ENCODE measurements at regions not wholly inside any gene's neighbourhood (a gene's known extent, or its start where the extent isn't known, plus 50 kb on each side); places are given as distances from the start of the nearest gene placed in this dataset.

DNA sequence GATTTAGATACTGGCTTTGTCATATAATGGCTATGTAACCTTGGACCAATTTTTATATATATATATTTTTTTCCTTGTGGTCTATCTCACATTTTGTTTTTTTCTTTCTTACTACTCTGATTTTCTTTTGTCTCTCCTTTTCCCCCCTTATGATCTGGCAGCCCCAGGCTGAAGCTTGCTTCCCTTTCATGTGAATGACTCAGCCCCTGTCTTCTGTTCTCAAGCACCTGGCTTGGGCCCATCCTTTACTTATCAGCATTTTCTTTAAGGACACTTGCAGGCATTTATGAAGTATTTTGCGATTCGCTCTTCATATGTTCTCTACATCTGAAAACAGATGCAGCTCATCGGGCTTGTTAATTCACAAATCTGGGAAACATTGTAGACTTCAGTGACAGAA is 163.6 kb downstream of the SPRY2 start:
- Histone ChIP-seq H3K36me3 (ENCODE audit: insufficient read depth, low read length) (no peaks in the 10 kb centered on the region), H3K9me3 (ENCODE audit: low read length) (peaks cover 4% of the 10 kb centered on the region), H3K79me2 (ENCODE audit: low read length) (no peaks in the 10 kb centered on the region), H2AFZ (ENCODE audit: low read length) (no peak overlapping the region), H3K27me3 (ENCODE audit: low read length) (no peaks in the 10 kb centered on the region), H3K9ac (ENCODE audit: low read length) (no peak overlapping the region), H3K4me1 (ENCODE audit: low read length) (no peaks in the 10 kb centered on the region), H4K20me1 (ENCODE audit: insufficient read depth, low read depth, low read length) (no peaks in the 10 kb centered on the region), H3K4me2 (ENCODE audit: low read depth, low read length, poor library complexity, severe bottlenecking) (no peak overlapping the region), H3K9me2 (replicated peaks; ENCODE audit: insufficient read depth, low read length) (no peaks in the 10 kb centered on the region), H3K27ac (ENCODE audit: low read length) (no peak overlapping the region), H3K4me3 (ENCODE audit: low read length) (no peak overlapping the region)
- DNase-seq: no peak

DNA sequence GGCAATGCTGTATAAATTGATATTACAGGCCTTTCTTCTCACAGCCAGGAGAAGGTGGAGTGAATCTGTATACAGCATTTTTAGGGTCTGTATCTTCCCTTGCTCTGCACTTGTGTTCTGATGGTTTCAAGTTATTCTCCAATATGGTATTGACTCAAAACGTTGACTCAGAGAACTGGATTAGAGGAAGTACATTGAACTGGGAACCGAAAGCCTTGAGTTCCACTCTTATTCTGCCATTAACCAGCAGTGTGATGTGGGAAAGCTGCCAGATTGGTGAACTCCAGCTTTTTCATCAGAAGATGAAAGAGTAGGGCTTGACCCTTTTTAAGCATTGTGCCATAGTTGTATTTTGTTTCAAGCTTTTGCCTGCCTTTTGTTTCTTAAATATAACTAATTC is 167.7 kb downstream of the SPRY2 start:
- no peak overlapping the region for H3K4me3 ChIP-seq (ENCODE audit: low read length)
- H3K79me2 ChIP-seq (ENCODE audit: low read length): no peaks in the 10 kb centered on the region
- H3K4me2 ChIP-seq (ENCODE audit: low read depth, low read length, poor library complexity, severe bottlenecking): no peak overlapping the region
- no peaks in the 10 kb centered on the region for H3K36me3 ChIP-seq (ENCODE audit: insufficient read depth, low read length)
- no peak for DNase-seq
- H3K27me3 ChIP-seq (ENCODE audit: low read length): no peaks in the 10 kb centered on the region
- H3K4me1 ChIP-seq (ENCODE audit: low read length): no peaks in the 10 kb centered on the region
- H3K9me2 ChIP-seq (replicated peaks; ENCODE audit: insufficient read depth, low read length): no peaks in the 10 kb centered on the region
- H4K20me1 ChIP-seq (ENCODE audit: insufficient read depth, low read depth, low read length): no peaks in the 10 kb centered on the region
- H3K27ac ChIP-seq (ENCODE audit: low read length): no peak overlapping the region
- no peak overlapping the region for H3K9ac ChIP-seq (ENCODE audit: low read length)
- no peak overlapping the region for H2AFZ ChIP-seq (ENCODE audit: low read length)
- H3K9me3 ChIP-seq (ENCODE audit: low read length): peaks cover 5% of the 10 kb centered on the region

DNA sequence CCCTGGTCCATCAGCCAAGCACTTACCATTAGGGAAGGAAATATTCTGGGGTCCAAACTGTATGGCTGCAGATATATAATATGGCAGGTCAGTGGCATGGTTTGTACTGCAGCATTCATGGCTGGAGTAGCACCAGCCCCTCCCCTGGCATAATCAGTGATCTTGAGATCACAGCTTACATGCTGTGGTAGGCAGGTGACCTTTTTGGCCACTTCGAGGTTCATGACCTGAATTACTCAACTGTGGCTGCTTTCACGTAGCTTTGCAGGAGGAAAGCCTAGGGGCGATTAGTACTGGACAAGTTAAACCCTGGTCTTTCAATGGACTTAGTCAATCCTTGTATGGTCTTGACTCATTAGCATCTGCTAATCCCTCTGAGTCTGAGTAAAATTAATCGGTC is 169.8 kb downstream of the SPRY2 start:
- H3K27me3 ChIP-seq (ENCODE audit: low read length): no peaks in the 10 kb centered on the region
- peaks cover 5% of the 10 kb centered on the region for H3K9me3 ChIP-seq (ENCODE audit: low read length)
- H3K27ac ChIP-seq (ENCODE audit: low read length): no peak overlapping the region
- no peaks in the 10 kb centered on the region for H3K79me2 ChIP-seq (ENCODE audit: low read length)
- H3K9ac ChIP-seq (ENCODE audit: low read length): no peak overlapping the region
- H2AFZ ChIP-seq (ENCODE audit: low read length): no peak overlapping the region
- no peak overlapping the region for H3K4me2 ChIP-seq (ENCODE audit: low read depth, low read length, poor library complexity, severe bottlenecking)
- no peaks in the 10 kb centered on the region for H3K4me1 ChIP-seq (ENCODE audit: low read length)
- H3K9me2 ChIP-seq (replicated peaks; ENCODE audit: insufficient read depth, low read length): no peaks in the 10 kb centered on the region
- DNase-seq: no peak
- H3K4me3 ChIP-seq (ENCODE audit: low read length): no peak overlapping the region
- H3K36me3 ChIP-seq (ENCODE audit: insufficient read depth, low read length): no peaks in the 10 kb centered on the region
- no peaks in the 10 kb centered on the region for H4K20me1 ChIP-seq (ENCODE audit: insufficient read depth, low read depth, low read length)

DNA sequence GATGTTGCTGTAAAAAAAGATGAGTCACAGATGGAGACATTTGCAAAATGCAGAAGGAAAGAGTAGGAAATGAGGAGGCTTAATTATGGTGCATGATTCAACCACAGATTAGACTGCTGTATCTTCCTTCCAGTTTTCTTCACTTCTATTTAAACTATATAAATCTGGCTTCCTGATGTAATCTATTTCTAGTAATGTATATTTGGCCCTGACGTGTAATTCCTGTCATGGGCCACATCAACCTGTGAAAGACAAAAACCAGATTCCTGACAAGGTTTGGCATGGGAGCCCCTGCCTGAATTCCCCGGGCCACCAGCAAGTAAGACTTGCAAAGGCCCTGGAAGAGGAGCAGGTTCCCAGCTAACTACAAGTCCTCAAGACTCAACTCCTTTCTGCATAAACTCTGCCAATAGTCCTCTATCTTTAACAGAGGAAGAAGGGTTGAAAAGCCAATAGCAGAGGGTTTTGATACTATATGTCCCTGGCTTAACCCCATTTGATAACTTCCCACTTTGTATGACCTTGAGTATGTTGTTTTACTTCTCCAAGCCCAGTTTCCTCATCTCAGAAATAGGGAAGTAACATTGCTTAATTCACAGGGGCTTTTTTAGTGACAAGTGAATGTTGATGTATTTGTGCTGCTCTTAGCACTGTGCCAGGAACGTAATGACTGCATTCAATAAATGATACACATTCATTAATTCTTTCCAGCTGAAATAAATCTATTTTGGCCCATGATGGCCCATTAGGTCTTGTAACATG is 172.7 kb downstream of the SPRY2 start:
- Histone ChIP-seq H3K9ac (ENCODE audit: low read length) (no peak overlapping the region), H3K4me2 (ENCODE audit: low read depth, low read length, poor library complexity, severe bottlenecking) (no peak overlapping the region), H2AFZ (ENCODE audit: low read length) (no peak overlapping the region), H3K27ac (ENCODE audit: low read length) (no peak overlapping the region), H3K4me1 (ENCODE audit: low read length) (no peaks in the 10 kb centered on the region), H4K20me1 (ENCODE audit: insufficient read depth, low read depth, low read length) (no peaks in the 10 kb centered on the region), H3K9me2 (replicated peaks; ENCODE audit: insufficient read depth, low read length) (no peaks in the 10 kb centered on the region), H3K27me3 (ENCODE audit: low read length) (no peaks in the 10 kb centered on the region), H3K79me2 (ENCODE audit: low read length) (no peaks in the 10 kb centered on the region), H3K9me3 (ENCODE audit: low read length) (peaks cover 5% of the 10 kb centered on the region), H3K4me3 (ENCODE audit: low read length) (no peak overlapping the region), H3K36me3 (ENCODE audit: insufficient read depth, low read length) (no peaks in the 10 kb centered on the region)
- no peak for DNase-seq

DNA sequence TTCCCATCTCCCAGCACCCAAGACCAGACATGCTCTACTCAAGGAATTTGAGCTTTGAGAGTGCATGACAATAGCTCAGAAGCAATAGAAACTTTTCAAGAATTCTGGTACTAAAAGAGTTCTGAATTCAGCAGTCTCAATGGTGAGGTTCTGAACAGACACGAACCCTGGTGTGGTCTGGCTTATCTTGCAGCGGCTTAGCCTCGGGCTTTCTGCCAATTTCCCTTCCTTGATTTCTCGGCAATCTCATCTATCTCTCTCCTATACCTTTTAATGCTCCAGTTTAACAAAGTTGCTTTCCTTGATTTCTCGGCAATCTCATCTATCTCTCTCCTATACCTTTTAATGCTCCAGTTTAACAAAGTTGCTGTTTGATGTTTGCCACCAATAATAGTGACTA is 174.6 kb downstream of the SPRY2 start:
- no peaks in the 10 kb centered on the region for H3K36me3 ChIP-seq (ENCODE audit: insufficient read depth, low read length)
- DNase-seq: no peak
- no peaks in the 10 kb centered on the region for H3K4me1 ChIP-seq (ENCODE audit: low read length)
- no peaks in the 10 kb centered on the region for H3K79me2 ChIP-seq (ENCODE audit: low read length)
- no peak overlapping the region for H3K9ac ChIP-seq (ENCODE audit: low read length)
- H4K20me1 ChIP-seq (ENCODE audit: insufficient read depth, low read depth, low read length): no peaks in the 10 kb centered on the region
- peaks cover 5% of the 10 kb centered on the region for H3K9me3 ChIP-seq (ENCODE audit: low read length)
- H3K9me2 ChIP-seq (replicated peaks; ENCODE audit: insufficient read depth, low read length): no peaks in the 10 kb centered on the region
- H3K27ac ChIP-seq (ENCODE audit: low read length): no peak overlapping the region
- H3K27me3 ChIP-seq (ENCODE audit: low read length): no peaks in the 10 kb centered on the region
- H3K4me2 ChIP-seq (ENCODE audit: low read depth, low read length, poor library complexity, severe bottlenecking): no peak overlapping the region
- H2AFZ ChIP-seq (ENCODE audit: low read length): no peak overlapping the region
- no peak overlapping the region for H3K4me3 ChIP-seq (ENCODE audit: low read length)

DNA sequence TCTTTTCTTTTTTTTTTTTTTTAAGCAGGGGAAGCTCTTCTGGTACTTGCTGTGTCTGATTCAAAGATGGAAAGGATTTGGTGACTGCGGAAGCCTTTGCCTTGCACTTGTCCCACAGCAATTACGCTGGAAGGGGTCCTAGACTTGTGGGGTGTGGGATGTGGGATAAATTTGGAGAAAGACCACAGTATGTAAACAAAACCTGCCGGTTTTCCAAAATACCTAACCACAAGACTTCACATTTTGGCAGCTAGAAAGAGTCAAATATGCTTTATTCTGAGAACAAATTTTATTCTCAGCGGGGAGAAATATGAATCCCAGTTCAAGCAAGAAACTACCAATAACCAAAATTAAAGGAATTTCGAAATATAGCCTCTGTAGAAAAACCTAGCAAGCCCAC is 176.5 kb downstream of the SPRY2 start:
- H3K27me3 ChIP-seq (ENCODE audit: low read length): no peaks in the 10 kb centered on the region
- no peak overlapping the region for H2AFZ ChIP-seq (ENCODE audit: low read length)
- DNase-seq: no peak
- no peaks in the 10 kb centered on the region for H4K20me1 ChIP-seq (ENCODE audit: insufficient read depth, low read depth, low read length)
- H3K4me2 ChIP-seq (ENCODE audit: low read depth, low read length, poor library complexity, severe bottlenecking): no peak overlapping the region
- no peaks in the 10 kb centered on the region; the same call in 1 of the 2 replicates for H3K9me3 ChIP-seq (ENCODE audit: low read length)
- no peak overlapping the region for H3K4me3 ChIP-seq (ENCODE audit: low read length)
- no peaks in the 10 kb centered on the region for H3K9me2 ChIP-seq (replicated peaks; ENCODE audit: insufficient read depth, low read length)
- no peaks in the 10 kb centered on the region for H3K36me3 ChIP-seq (ENCODE audit: insufficient read depth, low read length)
- H3K27ac ChIP-seq (ENCODE audit: low read length): no peak overlapping the region
- H3K4me1 ChIP-seq (ENCODE audit: low read length): no peaks in the 10 kb centered on the region
- no peak overlapping the region for H3K9ac ChIP-seq (ENCODE audit: low read length)
- no peaks in the 10 kb centered on the region for H3K79me2 ChIP-seq (ENCODE audit: low read length)

DNA sequence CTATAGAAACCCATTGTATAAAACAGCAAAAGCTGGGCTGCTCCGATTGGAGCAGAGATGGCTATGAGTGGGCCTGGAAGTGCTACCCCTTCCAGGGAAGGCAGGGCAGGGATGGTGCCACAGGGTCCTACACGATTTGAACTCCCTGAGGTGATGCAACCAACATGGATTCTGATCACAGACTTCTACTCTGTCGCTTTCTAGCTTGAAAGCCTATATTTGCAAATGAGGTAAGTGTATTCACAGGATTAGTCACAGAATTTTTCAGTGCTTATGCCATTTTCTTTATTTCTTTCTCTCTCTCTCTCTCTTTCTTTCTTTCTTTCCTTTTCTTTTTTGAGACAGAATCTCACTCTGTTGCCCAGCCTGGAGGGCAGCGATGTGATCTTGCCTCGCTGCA is 179.0 kb downstream of the SPRY2 start:
- Histone ChIP-seq H3K9me3 (ENCODE audit: low read length) (no peaks in the 10 kb centered on the region), H2AFZ (ENCODE audit: low read length) (no peak overlapping the region), H3K9ac (ENCODE audit: low read length) (no peak overlapping the region), H3K4me3 (ENCODE audit: low read length) (no peak overlapping the region), H3K9me2 (replicated peaks; ENCODE audit: insufficient read depth, low read length) (no peaks in the 10 kb centered on the region), H3K79me2 (ENCODE audit: low read length) (no peaks in the 10 kb centered on the region), H3K4me1 (ENCODE audit: low read length) (no peaks in the 10 kb centered on the region), H3K36me3 (ENCODE audit: insufficient read depth, low read length) (no peaks in the 10 kb centered on the region), H3K4me2 (ENCODE audit: low read depth, low read length, poor library complexity, severe bottlenecking) (no peak overlapping the region), H3K27ac (ENCODE audit: low read length) (no peak overlapping the region), H4K20me1 (ENCODE audit: insufficient read depth, low read depth, low read length) (no peaks in the 10 kb centered on the region), H3K27me3 (ENCODE audit: low read length) (no peaks in the 10 kb centered on the region)
- DNase-seq: no peak

DNA sequence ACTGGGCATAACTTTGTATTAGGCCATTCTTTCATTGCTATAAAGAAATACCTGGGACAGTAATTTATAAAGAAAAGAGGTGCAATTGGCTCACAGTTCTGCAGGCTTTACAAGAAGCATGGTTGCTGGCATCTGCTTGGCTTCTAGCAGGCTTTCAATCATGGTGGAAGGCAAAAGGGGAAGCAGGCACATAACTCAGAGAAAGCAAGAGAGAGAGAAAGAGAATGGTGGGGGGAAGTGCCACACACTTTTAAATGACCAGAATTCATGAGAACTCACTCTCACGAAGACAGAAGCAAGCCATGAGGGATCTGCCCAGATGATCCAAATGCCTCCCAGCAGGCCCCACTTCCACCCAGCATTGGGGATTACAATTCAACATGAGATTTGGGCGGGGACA is 179.7 kb downstream of the SPRY2 start:
- Histone ChIP-seq H3K4me3 (ENCODE audit: low read length) (no peak overlapping the region), H4K20me1 (ENCODE audit: insufficient read depth, low read depth, low read length) (no peaks in the 10 kb centered on the region), H3K79me2 (ENCODE audit: low read length) (no peaks in the 10 kb centered on the region), H3K9me2 (replicated peaks; ENCODE audit: insufficient read depth, low read length) (no peaks in the 10 kb centered on the region), H3K27ac (ENCODE audit: low read length) (no peak overlapping the region), H3K27me3 (ENCODE audit: low read length) (no peaks in the 10 kb centered on the region), H3K4me2 (ENCODE audit: low read depth, low read length, poor library complexity, severe bottlenecking) (no peak overlapping the region), H3K36me3 (ENCODE audit: insufficient read depth, low read length) (no peaks in the 10 kb centered on the region), H3K4me1 (ENCODE audit: low read length) (no peaks in the 10 kb centered on the region), H3K9me3 (ENCODE audit: low read length) (no peaks in the 10 kb centered on the region), H3K9ac (ENCODE audit: low read length) (no peak overlapping the region), H2AFZ (ENCODE audit: low read length) (no peak overlapping the region)
- no peak for DNase-seq
